ENCODE measurements at regions not wholly inside any gene's neighbourhood (a gene's known extent, or its start where the extent isn't known, plus 50 kb on each side); places are given as distances from the start of the nearest gene placed in this dataset.
"Not testable (repeated sequence)": the region's sequence is repeated elsewhere in the genome, so short reads cannot be mapped to it uniquely, and the experiment has no call there.

DNA sequence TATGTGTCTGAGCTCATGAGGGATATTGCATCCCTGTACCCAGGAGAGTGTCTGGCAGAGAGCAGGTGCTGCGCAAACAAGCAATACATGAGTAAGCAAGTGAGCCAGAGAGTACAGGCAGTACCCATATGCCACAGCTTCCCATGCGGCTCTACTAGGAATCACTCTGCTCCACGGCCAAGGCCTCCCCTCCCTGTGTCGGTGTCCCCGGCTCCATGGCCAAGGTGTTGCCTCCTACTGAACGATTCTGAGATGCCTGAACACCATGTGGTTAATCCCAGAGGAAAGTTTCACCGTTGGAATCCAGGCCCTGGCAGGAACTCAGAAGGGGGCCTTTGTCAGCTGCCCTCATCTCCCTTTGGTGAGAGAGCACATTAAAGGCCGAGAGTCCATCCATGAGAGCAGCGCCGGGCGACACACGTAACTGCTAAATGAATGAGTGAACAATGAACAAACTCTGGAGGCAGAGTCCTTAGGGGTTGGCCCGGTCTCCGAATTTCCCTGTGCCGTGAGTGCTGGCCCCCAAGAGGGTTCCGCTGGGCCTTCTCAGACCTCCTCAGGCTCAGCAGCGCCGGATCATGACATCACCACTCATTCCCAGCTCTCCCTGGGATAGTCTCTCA lies 136.0 kb upstream of the FAM20C start:
- DNase-seq, result no peak

GRCh38 chr7:57071-57470 lies 135.3 kb upstream of the FAM20C start:
- DNase-seq, result no peak

GRCh38 chr7:57482-58255 lies 134.7 kb upstream of the FAM20C start:
- no peak for DNase-seq

- no peak for DNase-seq
These were observed 134.1 kb upstream of the FAM20C start for GRCh38 chr7:58316-58715.

- no peak for DNase-seq
These were observed 133.0 kb upstream of the FAM20C start for GRCh38 chr7:59079-60016.

- DNase-seq, result no peak
These were observed 132.2 kb upstream of the FAM20C start for GRCh38 chr7:60017-60675.

GRCh38 chr7:60706-61105 lies 131.7 kb upstream of the FAM20C start:
- no peak for DNase-seq

DNA sequence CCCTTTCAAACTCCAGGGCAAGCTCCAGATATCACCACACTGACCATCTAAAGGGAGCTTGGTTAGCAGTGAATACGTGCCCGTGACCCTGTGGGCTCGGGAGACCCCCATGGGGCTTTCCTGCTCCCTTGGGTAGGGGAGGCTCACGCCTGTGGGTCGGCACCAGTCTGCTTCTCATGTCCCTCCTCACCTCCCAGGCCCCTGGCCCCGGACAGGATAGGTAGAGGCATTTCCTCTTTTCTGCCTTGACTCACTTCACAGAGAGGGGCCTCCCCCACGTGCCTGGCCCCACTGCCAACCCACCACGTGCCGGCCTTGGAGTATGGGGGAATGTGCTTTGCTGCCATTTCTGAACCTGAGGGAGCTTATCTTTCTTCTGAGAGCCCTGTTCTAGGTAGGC lies 131.3 kb upstream of the FAM20C start:
- no peak for DNase-seq

GRCh38 chr7:61576-62360 lies 130.6 kb upstream of the FAM20C start:
- no peak for DNase-seq

DNA sequence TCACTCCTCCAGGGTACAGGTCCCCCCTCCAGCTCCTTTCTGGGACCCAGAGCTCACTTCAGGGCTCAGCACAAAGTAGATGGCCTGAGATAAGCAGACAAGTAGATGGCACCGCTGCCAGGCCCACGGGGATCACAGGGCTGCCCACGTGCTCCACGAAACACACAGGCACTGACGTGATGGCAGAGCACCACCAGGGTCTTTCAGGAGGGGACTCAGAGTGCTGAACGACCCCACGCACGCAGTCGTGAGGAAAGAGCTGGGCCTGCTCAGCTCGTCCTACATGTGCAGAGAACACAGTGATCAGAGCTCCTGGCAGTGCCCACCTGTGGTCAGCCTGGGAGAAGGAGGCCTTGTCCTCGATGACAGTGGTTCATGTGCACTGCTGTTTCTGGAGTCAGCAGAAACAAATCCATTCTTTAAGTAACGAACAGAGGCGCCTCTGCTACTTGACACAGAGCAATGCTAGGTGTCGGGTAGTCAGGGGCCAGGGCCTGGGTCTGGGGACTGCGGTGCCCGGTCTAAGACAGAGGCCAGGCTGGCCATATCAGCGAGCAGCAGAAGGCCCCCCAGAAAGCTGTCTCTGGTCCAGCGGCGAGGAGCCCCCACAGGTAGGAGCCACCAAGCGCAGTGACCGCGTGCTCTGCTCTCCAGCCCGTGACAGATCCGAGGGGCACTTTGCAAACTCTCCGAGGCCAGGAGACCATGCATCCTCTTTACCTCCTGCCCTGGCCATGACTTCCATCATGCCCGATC lies 129.8 kb upstream of the FAM20C start:
- no peak for DNase-seq

- no peak for DNase-seq
These were observed 129.3 kb upstream of the FAM20C start for GRCh38 chr7:63117-63480.

- DNase-seq, result no peak
These were observed 128.8 kb upstream of the FAM20C start for GRCh38 chr7:63521-64021.

GRCh38 chr7:64098-64915 lies 128.1 kb upstream of the FAM20C start:
- no peak for DNase-seq

GRCh38 chr7:64916-65341 lies 127.4 kb upstream of the FAM20C start:
- no peak for DNase-seq

- no peak for DNase-seq
These were observed 126.8 kb upstream of the FAM20C start for GRCh38 chr7:65554-65953.

- DNase-seq, result no peak
These were observed 126.1 kb upstream of the FAM20C start for GRCh38 chr7:66296-66695.

DNA sequence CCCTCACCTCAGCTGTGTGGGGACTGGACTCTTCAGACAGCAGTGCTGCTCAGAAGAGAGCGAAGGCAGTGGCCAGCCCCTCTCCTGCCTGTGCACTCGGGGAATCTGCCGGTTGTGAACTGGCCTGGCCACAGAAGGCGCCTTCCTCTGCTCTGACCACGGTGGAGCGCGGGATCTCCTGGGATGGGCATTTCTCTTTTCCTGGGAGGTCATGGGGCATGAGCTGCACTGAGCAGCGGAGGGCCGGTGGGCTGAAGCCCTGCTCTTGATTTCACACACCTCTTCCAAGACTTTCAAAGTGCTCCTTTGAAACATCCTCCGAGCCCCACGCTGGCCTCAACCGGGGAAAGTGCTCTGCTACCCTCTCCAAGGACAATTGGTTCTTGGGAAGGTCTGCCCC lies 125.6 kb upstream of the FAM20C start:
- DNase-seq, result no peak

DNA sequence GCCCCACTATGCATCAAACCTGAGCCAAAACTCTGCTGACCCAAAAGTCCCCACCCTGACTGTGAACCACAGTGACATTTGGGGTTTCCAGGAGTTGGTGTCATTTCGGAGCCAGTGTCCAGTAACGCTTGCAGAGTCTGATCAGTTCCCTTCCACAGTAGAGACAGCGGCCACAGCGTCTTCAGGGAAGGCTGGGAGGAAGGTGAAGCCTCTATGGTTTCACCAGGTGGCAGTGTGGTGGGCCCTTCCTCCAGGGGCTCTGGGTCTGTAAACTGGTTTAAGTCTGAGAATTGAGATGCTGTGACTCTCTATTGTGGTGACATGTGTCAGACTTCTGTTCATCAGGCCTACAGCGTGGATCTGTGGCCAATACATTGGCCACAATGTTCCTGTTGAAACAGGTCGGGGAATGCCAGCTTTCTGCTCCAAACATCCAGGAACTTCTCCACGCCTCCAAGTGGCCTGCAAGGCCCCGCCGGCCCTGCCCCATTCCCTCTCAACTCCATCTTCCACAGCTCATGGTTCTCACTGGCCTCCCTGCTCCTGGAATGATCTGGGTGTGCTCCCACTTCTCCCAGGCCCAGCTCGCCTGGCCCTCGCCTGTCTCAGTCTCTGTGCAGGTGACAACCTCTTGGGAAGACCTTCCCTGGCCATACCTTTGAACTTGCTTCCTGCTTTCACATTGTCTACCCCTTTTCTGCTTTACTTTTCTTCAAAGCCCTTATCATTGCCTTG lies 124.5 kb upstream of the FAM20C start:
- no peak for DNase-seq

DNA sequence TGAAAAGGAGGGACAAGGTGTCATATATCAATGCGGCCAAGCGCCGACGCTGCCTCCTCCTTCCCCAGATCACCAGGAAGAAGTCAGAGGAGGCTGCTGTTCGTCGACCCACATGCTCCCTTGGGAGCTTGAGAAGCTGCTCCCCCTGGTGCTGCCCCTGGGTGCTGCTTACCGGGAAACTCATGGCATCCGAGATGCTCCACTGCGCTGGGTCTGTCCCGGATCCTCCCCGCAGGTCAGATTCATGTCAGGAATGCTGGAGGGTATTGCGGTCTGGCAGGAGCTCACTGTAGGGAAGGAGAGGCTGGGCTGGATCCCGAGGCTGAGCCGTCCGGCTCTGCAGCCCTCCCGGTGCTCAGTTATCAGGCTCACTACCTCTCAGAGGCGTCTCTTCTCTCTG lies 123.7 kb upstream of the FAM20C start:
- no peak for DNase-seq

- not testable (repeated sequence) for DNase-seq
These were observed 123.3 kb upstream of the FAM20C start for GRCh38 chr7:69052-69451.

All from stimulated activated CD4-positive, alpha-beta T cell treated with anti-CD3 and anti-CD28 coated beads, Interleukin-15, amount 100 ng/mL, for 24 hours (primary cell).